K562 (cell line): ENCODE measurements at regions not wholly inside any gene's neighbourhood (a gene's known extent, or its start where the extent isn't known, plus 50 kb on each side); places are given as distances from the start of the nearest gene placed in this dataset.
A peak's percentile ranks its signal among the peaks of the same experiment; 100 is the strongest.

Source experiments
- ATAC-seq: fragments of 200-7000 bp; cut with Tn5 transposase; 3 replicates; pipeline ENCODE4 v1.9.1; 2020; ENCODE audit warnings: moderate library complexity
- BruUV-seq: library from RNA; stranded (reverse); fragments of 400-500 nt; replicated peaks from 2 replicates; lab custom pipeline; 2021; lab: Mats Ljungman, UMichigan
- CTCF ChIA-PET: fragments of 300-600 bp; formaldehyde crosslinking; extraction: SDS; loops from one replicate; lab custom pipeline; 2021; ENCODE audit warnings: low intra/inter-chr PET ratio; lab: Yijun Ruan, JAX
- POLR2A ChIA-PET: fragments of 300-600, 350-650 bp; sonication (Branson Sonifier 250); formaldehyde crosslinking; extraction: SDS; loops from one replicate; lab custom pipeline; 2021; ENCODE audit warnings: antibody characterized with exemption, inconsistent platforms; lab: Yijun Ruan, JAX
- DNase-seq, 4 experiments: peaks; one replicate each; pipeline versions ENCODE4 v3.0.0 to v3.0.0-alpha.2; 2011 to 2018; ENCODE audit warnings: low spot score in 3 of 4, mixed read lengths in 3 of 4; ENCODE audit errors: extremely low read depth in 1 of 4
- FAIRE-seq: peaks from 2 replicates; lab custom pipeline; 2011; peaks lifted over from hg19 to GRCh38; lab: Jason Lieb, UNC
- H2AFZ ChIP-seq: 2 replicates; pipeline ENCODE4 v1.6.0; 2011; ENCODE audit warnings: low read depth, low read length, control low read depth, inconsistent platforms
- H3K27ac ChIP-seq: fragments of 200-600 bp; 3 replicates; pipeline ENCODE4 v1.8.0; 2011; ENCODE audit warnings: low read depth, mild to moderate bottlenecking, control low read depth, inconsistent platforms, low read length, moderate library complexity, mixed read lengths; ENCODE audit errors: extremely low read depth
- H3K27me3 ChIP-seq, 2 experiments: fragments of 300-600 bp in 1 of 2; 2 replicates in 1 of 2; 3 replicates in 1 of 2; pipeline versions ENCODE4 v1.6.0 to v1.8.0; 2011; ENCODE audit warnings: inconsistent platforms in 2 of 2, low read length in 2 of 2, mild to moderate bottlenecking in 1 of 2, mixed read lengths in 1 of 2, moderate library complexity in 1 of 2; ENCODE audit not compliant: control insufficient read depth in 2 of 2, insufficient read depth in 2 of 2
- H3K36me3 ChIP-seq: fragments of 300-600 bp; 3 replicates; pipeline ENCODE4 v1.8.0; 2011; ENCODE audit warnings: mild to moderate bottlenecking, low read length, inconsistent platforms; ENCODE audit not compliant: control insufficient read depth, insufficient read depth
- H3K4me1 ChIP-seq, 2 experiments: fragments of 200-600 bp in 1 of 2; replicated peaks in 1 of 2; 2 replicates in 1 of 2; 3 replicates in 1 of 2; pipeline versions ENCODE4 v1.5.1 to v1.8.0; 2011; ENCODE audit warnings: inconsistent platforms in 2 of 2, low read length in 2 of 2, mild to moderate bottlenecking in 1 of 2, mixed read lengths in 1 of 2, moderate library complexity in 1 of 2; ENCODE audit not compliant: control insufficient read depth in 2 of 2, insufficient read depth in 2 of 2
- H3K4me2 ChIP-seq: 2 replicates; pipeline ENCODE4 v1.6.1; 2011; ENCODE audit warnings: low read length, control low read depth, inconsistent platforms, mixed read lengths; ENCODE audit not compliant: insufficient read depth
- H3K4me3 ChIP-seq: fragments of 200-600 bp; sonication (generic), shearing (Covaris generic); 2 replicates; pipeline ENCODE4 v1.5.1; 2016; ENCODE audit warnings: control low read depth, inconsistent platforms
- H3K79me2 ChIP-seq: fragments of 200-600 bp; 3 replicates; pipeline ENCODE4 v1.8.0; 2011; ENCODE audit warnings: low read length, inconsistent platforms; ENCODE audit not compliant: control insufficient read depth, insufficient read depth
- H3K9ac ChIP-seq, 2 experiments: 2 replicates each; pipeline versions ENCODE4 v1.6.0 to v1.6.1; 2011; ENCODE audit warnings: low read depth in 2 of 2, low read length in 2 of 2, control low read depth in 1 of 2, inconsistent platforms in 1 of 2, mild to moderate bottlenecking in 1 of 2, mixed read lengths in 1 of 2; ENCODE audit not compliant: insufficient read depth in 1 of 2
- H3K9me1 ChIP-seq: one replicate; pipeline ENCODE4 v1.6.0; 2011; ENCODE audit warnings: inconsistent platforms, mild to moderate bottlenecking, low read length, moderate library complexity; ENCODE audit not compliant: control insufficient read depth, insufficient read depth
- H3K9me3 ChIP-seq: replicated peaks from 2 replicates; pipeline ENCODE4 v1.5.1; 2011; ENCODE audit warnings: low read depth, low read length, inconsistent platforms; ENCODE audit not compliant: control insufficient read depth, insufficient read depth
- H4K20me1 ChIP-seq: replicated peaks from 2 replicates; pipeline ENCODE4 v1.6.1; 2011; ENCODE audit warnings: low read length, inconsistent platforms, mixed read lengths; ENCODE audit not compliant: control insufficient read depth, insufficient read depth
- BCL6 ChIP-seq: fragments of 250-450 bp; sonication (Bioruptor Pico); IDR thresholded peaks from 2 replicates; pipeline ENCODE4 v1.4.0; 2020
- CXXC5 ChIP-seq: fragments of 250-450 bp; sonication (Bioruptor Pico); IDR thresholded peaks from 2 replicates; pipeline ENCODE4 v1.8.0; 2022; ENCODE audit warnings: inconsistent platforms, mild to moderate bottlenecking, moderate library complexity
- E4F1 ChIP-seq: fragments of 250-450 bp; sonication (Bioruptor Pico); IDR thresholded peaks from 2 replicates; pipeline ENCODE4 v1.5.0; 2021; ENCODE audit warnings: mild to moderate bottlenecking, borderline replicate concordance
- GABPB2 ChIP-seq: fragments of 250-450 bp; sonication (Bioruptor Pico); conservative IDR thresholded peaks from 2 replicates; pipeline ENCODE4 v1.5.1; 2021; ENCODE audit warnings: mild to moderate bottlenecking
- HMGN3 ChIP-seq: IDR thresholded peaks from 2 replicates; pipeline ENCODE4 v1.6.1; 2011; ENCODE audit warnings: borderline replicate concordance, low read depth, mild to moderate bottlenecking, mixed read lengths, low read length; ENCODE audit not compliant: insufficient read length; ENCODE audit errors: extremely low read depth
- HSF4 ChIP-seq: fragments of 250-450 bp; sonication (Bioruptor Pico); IDR thresholded peaks from 2 replicates; pipeline ENCODE4 v2.1.2; 2022; ENCODE audit warnings: mild to moderate bottlenecking, moderate library complexity, borderline replicate concordance
- KLF6 ChIP-seq: fragments of 250-450 bp; sonication (Bioruptor Pico); IDR thresholded peaks from 2 replicates; pipeline ENCODE4 v1.4.0; 2020; ENCODE audit warnings: mild to moderate bottlenecking, moderate library complexity, borderline replicate concordance
- MAFG ChIP-seq: fragments of 450-650 bp; conservative IDR thresholded peaks from 2 replicates; pipeline ENCODE4 v1.6.1; 2016; ENCODE audit warnings: missing genetic modification characterization, missing compliant biosample characterization
- MEIS2 ChIP-seq: fragments of 450-650 bp; IDR thresholded peaks from 2 replicates; pipeline ENCODE4 v1.6.1; 2014; ENCODE audit warnings: mild to moderate bottlenecking; ENCODE audit not compliant: partially characterized antibody
- PKNOX1 ChIP-seq: fragments of 450-650 bp; IDR thresholded peaks from 2 replicates; pipeline ENCODE4 v1.6.1; 2016
- RAD21 ChIP-seq, 2 experiments: fragments of 250-450 bp in 1 of 2; fragments of 450-650 bp in 1 of 2; sonication (Bioruptor Pico) in 1 of 2; formaldehyde crosslinking in 1 of 2; IDR thresholded peaks in 1 of 2; conservative IDR thresholded peaks in 1 of 2; 2 replicates each; pipeline versions ENCODE4 v1.4.0 to v1.8.0; 2020 to 2022; ENCODE audit warnings: mild to moderate bottlenecking in 2 of 2, moderate library complexity in 1 of 2
- SMARCE1 ChIP-seq: fragments of 450-650 bp; IDR thresholded peaks from 2 replicates; pipeline ENCODE4 v1.7.1; 2016; ENCODE audit warnings: mild to moderate bottlenecking
- SRF ChIP-seq, 2 experiments: fragments of 250-450, 450-650 bp in 1 of 2; sonication (Bioruptor Pico) in 1 of 2; sonication (generic) in 1 of 2; formaldehyde crosslinking; IDR thresholded peaks; 2 replicates each; pipeline versions ENCODE4 v1.5.0 to v1.5.1; 2020 to 2022; ENCODE audit warnings: mild to moderate bottlenecking in 1 of 2, missing genetic modification reagents in 1 of 2
- STAT5A ChIP-seq: IDR thresholded peaks from 2 replicates; pipeline ENCODE4 v1.6.1; 2012; ENCODE audit warnings: low read length, inconsistent platforms, borderline replicate concordance
- ZBTB9 ChIP-seq: fragments of 450-650 bp; formaldehyde crosslinking; IDR thresholded peaks from 2 replicates; pipeline ENCODE4 v1.4.0; 2020; ENCODE audit warnings: mild to moderate bottlenecking, moderate library complexity
- WGBS: fragments of 100-300 bp; shearing (Covaris generic); methylation state at CpG from one replicate; pipeline ENCODE4 v1.1.6; 2016; ENCODE audit warnings: low coverage, mixed read lengths; ENCODE audit not compliant: insufficient coverage; ENCODE audit errors: missing lambda C conversion rate; 5-methylcytosine and 5-hydroxymethylcytosine counted together
- in situ Hi-C: fragments of 300-500 bp; cut with MboI; formaldehyde crosslinking; loops from 4 replicates; pipeline ENCODE4 v1.15.0; 2018; ENCODE audit warnings: inconsistent platforms, mixed read lengths
- intact Hi-C: fragments of 100-400 bp; cut with micrococcal nuclease; formaldehyde crosslinking; loops from 2 replicates; pipeline ENCODE4 v1.14.2; 2022

GRCh38 chr6:14695579-14695978 lies 550.3 kb upstream of the JARID2 start:
- TF ChIP-seq BCL6 = no peak
- TF ChIP-seq RAD21 (CRISPR knock-in tag; conservative IDR thresholded peaks at IDR 0.05 in 1 of 2, IDR thresholded peaks at IDR 0.05 in 1 of 2) = 0 out of 4 replicates have a peak, but pooled peaks of 1 of the 2 experiments have one; percentile 9
- 0 out of 2 replicates have a peak, but pooled peaks have one; percentile 7 for TF ChIP-seq PKNOX1
- TF ChIP-seq HMGN3 = no peak
- no peak for TF ChIP-seq KLF6 (CRISPR knock-in tag)
- 0 out of 2 replicates have a peak, but pooled peaks have one; percentile 10 for TF ChIP-seq SMARCE1
- TF ChIP-seq SRF (CRISPR knock-in tag; IDR thresholded peaks at IDR 0.05) = 0 out of 4 replicates have a peak, but pooled peaks of 1 of the 2 experiments have one; percentile 31
- 0 out of 2 replicates have a peak, but pooled peaks have one; percentile 18 for TF ChIP-seq ZBTB9
- no peak for TF ChIP-seq HSF4 (CRISPR knock-in tag)
- peak; percentile 36 for TF ChIP-seq MEIS2
- no peak for TF ChIP-seq STAT5A
- no peak for TF ChIP-seq GABPB2 (CRISPR knock-in tag)
- no peak for TF ChIP-seq E4F1 (CRISPR knock-in tag)
- 0 out of 2 replicates have a peak, but pooled peaks have one; percentile 9 for TF ChIP-seq MAFG (tag)
- TF ChIP-seq CXXC5 = 0 out of 2 replicates have a peak, but pooled peaks have one; percentile 12
- peaks cover 4 to 18% of the 10 kb centered on the region in 2 experiments; a peak in 4 of 5 replicates for H3K4me1 ChIP-seq
- FAIRE-seq (peak; percentile 44), DNase-seq (peak in 1 of 4 experiments; percentile 48), ATAC-seq (peak; percentile 48)
- H3K27me3 ChIP-seq = no peaks in the 10 kb centered on the region
- H3K36me3 ChIP-seq = no peaks in the 10 kb centered on the region
- ChIA-PET CTCF (no interaction called here), POLR2A (interaction anchor here (0.6 to 0.9 kb wide), 3 partner anchors 12 to 101 kb away, joined by 3 read pairs; no protein-coding TSS in a partner anchor)
- H3K9me3 ChIP-seq = peaks cover 12% of the 10 kb centered on the region
- in situ Hi-C loops = no loop called here
- no peaks in the 10 kb centered on the region for H3K9me1 ChIP-seq
- intact Hi-C loops = no loop called here
- no peak overlapping the region; the same call in 2 of the 3 replicates for H3K27ac ChIP-seq
- no peaks in the 10 kb centered on the region for H4K20me1 ChIP-seq
- H2AFZ ChIP-seq = peak overlapping the region; percentile 63
- no TSS peak for BruUV-seq
- no peaks in the 10 kb centered on the region for H3K79me2 ChIP-seq
- H3K4me3 ChIP-seq = no peak overlapping the region
- 19% methylated on average over 6 of the region's 6 CpGs for WGBS
- H3K9ac ChIP-seq = peak overlapping the region in 1 of 2 experiments; percentile 85; a peak in 1 of 4 replicates
- H3K4me2 ChIP-seq = peak overlapping the region; percentile 49; the same call in 1 of the 2 replicates
